Right lobe of liver (tissue), 6 donors: ENCODE measurements at regions not wholly inside any gene's neighbourhood (a gene's known extent, or its start where the extent isn't known, plus 50 kb on each side); places are given as distances from the start of the nearest gene placed in this dataset.

Experiments used
- ATAC-seq, 4 donors: fragments of 200-7000 bp; cut with Tn5 transposase; one replicate each; pipeline ENCODE4 v1.9.1; 2020; ENCODE audit warnings: mild to moderate bottlenecking in 4 of 4, moderate library complexity in 4 of 4
- DNase-seq, 3 donors: peaks; one replicate each; pipeline ENCODE4 v3.0.0-alpha.2; 2020
- H3K27ac ChIP-seq, 3 donors: fragments of 200-600 bp; one replicate each; pipeline ENCODE4 v1.8.0; 2022
- H3K27me3 ChIP-seq, 2 donors: fragments of 200-600 bp; one replicate each; pipeline ENCODE4 v1.8.0; 2022
- H3K36me3 ChIP-seq, 4 donors: fragments of 200-600 bp; sonication (generic) in 1 of 4; one replicate each; pipeline versions ENCODE4 v1.5.1 to v1.8.0; 2017 to 2022; ENCODE audit warnings: control low read depth in 1 of 4
- H3K4me1 ChIP-seq, 4 donors: fragments of 200-600 bp; sonication (generic) in 1 of 4; one replicate each; pipeline versions ENCODE4 v1.5.1 to v1.8.0; 2017 to 2022; ENCODE audit warnings: control low read depth in 1 of 4
- H3K4me3 ChIP-seq, 3 donors: fragments of 200-600 bp; one replicate each; pipeline ENCODE4 v1.8.0; 2022
- H3K9me3 ChIP-seq, 4 donors: fragments of 200-600 bp; sonication (generic) in 1 of 4; one replicate each; pipeline versions ENCODE4 v1.5.1 to v1.8.0; 2017 to 2022; ENCODE audit warnings: control low read depth in 1 of 4
- CTCF ChIP-seq, 4 donors: fragments of 200-600 bp in 3 of 4; fragments of 450-650 bp in 1 of 4; IDR thresholded peaks; one replicate each; pipeline versions ENCODE4 v1.5.1 to v1.8.0; 2016 to 2022; ENCODE audit warnings: antibody characterized with exemption in 4 of 4, mild to moderate bottlenecking in 2 of 4
- POLR2A ChIP-seq: fragments of 450-650 bp; IDR thresholded peaks from one replicate; pipeline ENCODE4 v1.6.1; 2017; ENCODE audit warnings: antibody characterized with exemption, mild to moderate bottlenecking
- WGBS: methylation state at CpG from one replicate; pipeline ENCODE4 v1.1.6; 2018; ENCODE audit warnings: low coverage, low lambda C conversion rate; ENCODE audit not compliant: insufficient coverage; ENCODE audit errors: missing lambda C conversion rate; 5-methylcytosine and 5-hydroxymethylcytosine counted together
- intact Hi-C, 2 donors: fragments of 100-400 bp; cut with DNase I; formaldehyde crosslinking; loops; one replicate each; pipeline versions ENCODE4 v1.11.2 to v1.14.1; 2022
- donor health status: DM: no; HTN: yes; CAD: no.
- donor health status: DM: no; HTN: no; CAD: no.
- donor health status: DM: no; HTN: no; CAD: no.
- donor health status: DM: no; HTN: yes; CAD: no.
- donor health status: DM: no; HTN: yes; CAD: no.

- Histone ChIP-seq H3K4me1 (no peaks in the 10 kb centered on the region), H3K27me3 (no peaks in the 10 kb centered on the region), H3K4me3 (no peak overlapping the region), H3K27ac (no peak overlapping the region), H3K36me3 (no peaks in the 10 kb centered on the region), H3K9me3 (no peaks in the 10 kb centered on the region)
- WGBS, result 87% methylated on average over 2 of the region's 2 CpGs
- DNase-seq, result no peak
- intact Hi-C loops, result no loop called here
- TF ChIP-seq CTCF (IDR thresholded peaks at IDR 0.05), result no peak
- no peak for TF ChIP-seq POLR2A
- ATAC-seq, result no peak
Measured at GRCh38 chr2:8078705-8079104, 603.2 kb upstream of the ID2 start.

GRCh38 chr2:8080063-8080462 is 601.8 kb upstream of the ID2 start:
- H3K27ac ChIP-seq, result no peak overlapping the region
- TF ChIP-seq CTCF (IDR thresholded peaks at IDR 0.05) (no peak), POLR2A (no peak)
- no peaks in the 10 kb centered on the region for H3K4me1 ChIP-seq
- H3K4me3 ChIP-seq, result no peak overlapping the region
- no peaks in the 10 kb centered on the region for H3K27me3 ChIP-seq
- DNase-seq, result no peak
- ATAC-seq, result no peak
- H3K9me3 ChIP-seq, result no peaks in the 10 kb centered on the region
- H3K36me3 ChIP-seq, result no peaks in the 10 kb centered on the region
- intact Hi-C loops, result no loop called here

- H3K4me1 ChIP-seq, result no peaks in the 10 kb centered on the region
- no peaks in the 10 kb centered on the region for H3K9me3 ChIP-seq
- H3K36me3 ChIP-seq, result no peaks in the 10 kb centered on the region
- ATAC-seq (no peak), DNase-seq (no peak)
- H3K27me3 ChIP-seq, result no peaks in the 10 kb centered on the region
- intact Hi-C loops, result no loop called here
- WGBS, result 96% methylated on average over 4 of the region's 5 CpGs
- no peak overlapping the region for H3K4me3 ChIP-seq
- no peak for TF ChIP-seq POLR2A
- no peak for TF ChIP-seq CTCF (IDR thresholded peaks at IDR 0.05)
- H3K27ac ChIP-seq, result no peak overlapping the region
Measured at GRCh38 chr2:8081130-8081529, 600.7 kb upstream of the ID2 start.

- Histone ChIP-seq H3K4me3 (no peak overlapping the region), H3K4me1 (no peaks in the 10 kb centered on the region), H3K27me3 (no peaks in the 10 kb centered on the region), H3K27ac (no peak overlapping the region), H3K36me3 (no peaks in the 10 kb centered on the region), H3K9me3 (no peaks in the 10 kb centered on the region)
- TF ChIP-seq POLR2A (no peak), CTCF (IDR thresholded peaks at IDR 0.05) (no peak)
- ATAC-seq (no peak), DNase-seq (no peak)
- intact Hi-C loops, result no loop called here
- 86% methylated on average over 4 of the region's 4 CpGs for WGBS
Measured at GRCh38 chr2:8082840-8083239, 599.0 kb upstream of the ID2 start.

- intact Hi-C loops, result no loop called here
- H3K9me3 ChIP-seq, result no peaks in the 10 kb centered on the region
- no peak overlapping the region for H3K27ac ChIP-seq
- ATAC-seq (no peak), DNase-seq (no peak)
- 67% methylated on average over 1 of the region's 2 CpGs for WGBS
- H3K36me3 ChIP-seq, result no peaks in the 10 kb centered on the region
- no peaks in the 10 kb centered on the region for H3K27me3 ChIP-seq
- TF ChIP-seq POLR2A (no peak), CTCF (IDR thresholded peaks at IDR 0.05) (no peak)
- peaks cover 0 to 4% (median 0%) of the 10 kb centered on the region in 4 donors for H3K4me1 ChIP-seq
- H3K4me3 ChIP-seq, result no peak overlapping the region
Measured at GRCh38 chr2:8086357-8086756, 595.5 kb upstream of the ID2 start.
